Lower leg skin (tissue), 3 donors: ENCODE measurements at regions not wholly inside any gene's neighbourhood (a gene's known extent, or its start where the extent isn't known, plus 50 kb on each side); places are given as distances from the start of the nearest gene placed in this dataset.

Source experiments
- CTCF ChIP-seq, 3 donors: fragments of 450-650 bp; IDR thresholded peaks; one replicate each; pipeline ENCODE4 v1.5.1; 2016; ENCODE audit warnings: antibody characterized with exemption in 3 of 3, mild to moderate bottlenecking in 3 of 3, moderate library complexity in 2 of 3
- POLR2A ChIP-seq, 2 donors: fragments of 450-650 bp; IDR thresholded peaks; one replicate each; pipeline ENCODE4 v1.6.1; 2016 to 2017; ENCODE audit warnings: antibody characterized with exemption in 2 of 2, mild to moderate bottlenecking in 1 of 2, moderate library complexity in 1 of 2

- no peak for TF ChIP-seq POLR2A (IDR thresholded peaks at IDR 0.05)
- TF ChIP-seq CTCF (IDR thresholded peaks at IDR 0.05): no peak
These were observed 91.5 kb upstream of the NREP start for GRCh38 chr5:111848476-111848875.
